Panc1 (cell line): ENCODE measurements at regions not wholly inside any gene's neighbourhood (a gene's known extent, or its start where the extent isn't known, plus 50 kb on each side); places are given as distances from the start of the nearest gene placed in this dataset.
"Not testable (repeated sequence)": the region's sequence is repeated elsewhere in the genome, so short reads cannot be mapped to it uniquely, and the experiment has no call there.

Experiments
- ATAC-seq: fragments of 200-7000 bp; cut with Tn5 transposase; 2 replicates; pipeline ENCODE4 v1.9.1; 2020; ENCODE audit warnings: mild to moderate bottlenecking, moderate library complexity
- BruUV-seq: library from RNA; stranded (reverse); fragments of 400-500 nt; replicated peaks from 2 replicates; lab custom pipeline; 2021; lab: Mats Ljungman, UMichigan
- CTCF ChIA-PET: fragments of 300-600 bp; sonication (Branson Sonifier 250); formaldehyde crosslinking; loops from one replicate; lab custom pipeline; 2022; ENCODE audit warnings: antibody characterized with exemption; lab: Charles Lee
- POLR2A ChIA-PET: fragments of 300-600 bp; sonication (Branson Sonifier 250); formaldehyde crosslinking; loops from one replicate; lab custom pipeline; 2022; ENCODE audit warnings: antibody characterized with exemption; lab: Charles Lee
- DNase-seq: peaks from one replicate; pipeline ENCODE4 v3.0.0-alpha.2; 2010; ENCODE audit warnings: low read depth, low spot score
- H3K27ac ChIP-seq: 2 replicates; pipeline ENCODE4 v1.5.1; 2011; ENCODE audit warnings: mild to moderate bottlenecking, low read length, inconsistent platforms
- H3K27me3 ChIP-seq: fragments of 200-500 bp; sonication (Bioruptor generic); 2 replicates; pipeline ENCODE4 v1.6.0; 2014; ENCODE audit warnings: low read length, inconsistent platforms; ENCODE audit not compliant: control insufficient read depth, insufficient read depth
- H3K36me3 ChIP-seq: fragments of 200-500 bp; sonication (Bioruptor generic); 2 replicates; pipeline ENCODE4 v1.5.1; 2014; ENCODE audit warnings: inconsistent platforms, mild to moderate bottlenecking, low read length, moderate library complexity; ENCODE audit not compliant: control insufficient read depth, insufficient read depth
- H3K4me1 ChIP-seq: 2 replicates; pipeline ENCODE4 v1.5.1; 2011; ENCODE audit warnings: inconsistent platforms, mild to moderate bottlenecking, low read length, moderate library complexity; ENCODE audit not compliant: control insufficient read depth, insufficient read depth
- H3K4me3 ChIP-seq, 2 experiments: 2 replicates each; pipeline ENCODE4 v1.5.1; 2011 to 2012; ENCODE audit warnings: low read depth in 2 of 2, low read length in 2 of 2, mild to moderate bottlenecking in 2 of 2, inconsistent platforms in 1 of 2, moderate library complexity in 1 of 2
- H3K9me3 ChIP-seq: fragments of 200-500 bp; sonication (Bioruptor generic); 2 replicates; pipeline ENCODE4 v1.5.1; 2014; ENCODE audit warnings: low read depth, mild to moderate bottlenecking, inconsistent platforms, low read length, moderate library complexity; ENCODE audit not compliant: control insufficient read depth, insufficient read depth
- CTCF ChIP-seq: fragments of 450-650 bp; IDR thresholded peaks from 2 replicates; pipeline ENCODE4 v1.5.1; 2017; ENCODE audit warnings: mild to moderate bottlenecking
- POLR2AphosphoS5 ChIP-seq: IDR thresholded peaks from 2 replicates; pipeline ENCODE4 v1.6.1; 2012; ENCODE audit warnings: mild to moderate bottlenecking, low read depth, low read length, moderate library complexity
- SIN3A ChIP-seq: IDR thresholded peaks from 2 replicates; pipeline ENCODE4 v1.6.1; 2012; ENCODE audit warnings: low read depth, mild to moderate bottlenecking, low read length, moderate library complexity, borderline replicate concordance; ENCODE audit not compliant: insufficient read depth
- TCF7L2 ChIP-seq: IDR thresholded peaks from 2 replicates; pipeline ENCODE4 v1.6.1; 2011; ENCODE audit warnings: mild to moderate bottlenecking, low read depth, low read length, inconsistent platforms
- in situ Hi-C: cut with HindIII; loops from 2 replicates; pipeline ENCODE4 v1.10.0; 2016; ENCODE audit warnings: low sequenced_read_pairs, low pct_unique_long_range_greater_than_20kb
- intact Hi-C: fragments of 100-400 bp; cut with micrococcal nuclease; formaldehyde crosslinking; loops from one replicate; pipeline ENCODE4 v1.10.0; 2022; ENCODE audit not compliant: unreplicated experiment
- TF ChIP-seq, protein P1 (sequence below), 2 experiments: IDR thresholded peaks; 2 replicates each; pipeline ENCODE4 v1.6.1; 2011 to 2012; ENCODE audit warnings: low read depth in 2 of 2, control low read depth in 1 of 2, low read length in 1 of 2, mild to moderate bottlenecking in 1 of 2, moderate library complexity in 1 of 2; ENCODE audit not compliant: insufficient read depth in 1 of 2

GRCh38 chr4:95779447-95779846, 60.4 kb upstream of the PDHA2 start:
- Histone ChIP-seq H3K4me1 (no peaks in the 10 kb centered on the region), H3K9me3 (no peaks in the 10 kb centered on the region), H3K4me3 (no peak overlapping the region), H3K27me3 (no peaks in the 10 kb centered on the region), H3K27ac (no peak overlapping the region), H3K36me3 (no peaks in the 10 kb centered on the region)
- ATAC-seq (no peak), DNase-seq (no peak)
- TF ChIP-seq TCF7L2 (no peak), POLR2AphosphoS5 (no peak), SIN3A (no peak), CTCF (no peak)
- TF ChIP-seq, protein P1, sequence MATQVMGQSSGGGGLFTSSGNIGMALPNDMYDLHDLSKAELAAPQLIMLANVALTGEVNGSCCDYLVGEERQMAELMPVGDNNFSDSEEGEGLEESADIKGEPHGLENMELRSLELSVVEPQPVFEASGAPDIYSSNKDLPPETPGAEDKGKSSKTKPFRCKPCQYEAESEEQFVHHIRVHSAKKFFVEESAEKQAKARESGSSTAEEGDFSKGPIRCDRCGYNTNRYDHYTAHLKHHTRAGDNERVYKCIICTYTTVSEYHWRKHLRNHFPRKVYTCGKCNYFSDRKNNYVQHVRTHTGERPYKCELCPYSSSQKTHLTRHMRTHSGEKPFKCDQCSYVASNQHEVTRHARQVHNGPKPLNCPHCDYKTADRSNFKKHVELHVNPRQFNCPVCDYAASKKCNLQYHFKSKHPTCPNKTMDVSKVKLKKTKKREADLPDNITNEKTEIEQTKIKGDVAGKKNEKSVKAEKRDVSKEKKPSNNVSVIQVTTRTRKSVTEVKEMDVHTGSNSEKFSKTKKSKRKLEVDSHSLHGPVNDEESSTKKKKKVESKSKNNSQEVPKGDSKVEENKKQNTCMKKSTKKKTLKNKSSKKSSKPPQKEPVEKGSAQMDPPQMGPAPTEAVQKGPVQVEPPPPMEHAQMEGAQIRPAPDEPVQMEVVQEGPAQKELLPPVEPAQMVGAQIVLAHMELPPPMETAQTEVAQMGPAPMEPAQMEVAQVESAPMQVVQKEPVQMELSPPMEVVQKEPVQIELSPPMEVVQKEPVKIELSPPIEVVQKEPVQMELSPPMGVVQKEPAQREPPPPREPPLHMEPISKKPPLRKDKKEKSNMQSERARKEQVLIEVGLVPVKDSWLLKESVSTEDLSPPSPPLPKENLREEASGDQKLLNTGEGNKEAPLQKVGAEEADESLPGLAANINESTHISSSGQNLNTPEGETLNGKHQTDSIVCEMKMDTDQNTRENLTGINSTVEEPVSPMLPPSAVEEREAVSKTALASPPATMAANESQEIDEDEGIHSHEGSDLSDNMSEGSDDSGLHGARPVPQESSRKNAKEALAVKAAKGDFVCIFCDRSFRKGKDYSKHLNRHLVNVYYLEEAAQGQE (IDR thresholded peaks at IDR 0.05; ENCODE audit: insufficient read depth in 1 of 2, low read depth in 2 of 2, low read length in 1 of 2), result no peak
- intact Hi-C loops (no loop called here), in situ Hi-C loops (no loop called here)
- ChIA-PET CTCF (no interaction called here), POLR2A (no interaction called here)
- BruUV-seq, result no TSS peak

- no peaks in the 10 kb centered on the region for H3K27me3 ChIP-seq
- H3K9me3 ChIP-seq, result no peaks in the 10 kb centered on the region
- no peaks in the 10 kb centered on the region for H3K4me1 ChIP-seq
- DNase-seq (no peak), ATAC-seq (no peak)
- intact Hi-C loops (no loop called here), in situ Hi-C loops (no loop called here)
- no peak overlapping the region for H3K4me3 ChIP-seq
- BruUV-seq, result no TSS peak
- TF ChIP-seq SIN3A (no peak), CTCF (no peak), TCF7L2 (no peak), POLR2AphosphoS5 (no peak)
- TF ChIP-seq, protein P1 (IDR thresholded peaks at IDR 0.05; ENCODE audit: insufficient read depth in 1 of 2, low read depth in 2 of 2, low read length in 1 of 2), result no peak
- H3K27ac ChIP-seq, result no peak overlapping the region
- no peaks in the 10 kb centered on the region for H3K36me3 ChIP-seq
- POLR2A ChIA-PET, result no interaction called here
- CTCF ChIA-PET, result no interaction called here
Measured at GRCh38 chr4:95778666-95779065, 61.2 kb upstream of the PDHA2 start.

- H3K27me3 ChIP-seq, POLR2A ChIA-PET, H3K4me1 ChIP-seq, H3K36me3 ChIP-seq, ATAC-seq, H3K9me3 ChIP-seq, in situ Hi-C loops, H3K27ac ChIP-seq, BruUV-seq, intact Hi-C loops, DNase-seq, H3K4me3 ChIP-seq, CTCF ChIA-PET: not testable (repeated sequence)
Measured at GRCh38 chr4:95770605-95771004, 69.3 kb upstream of the PDHA2 start.
